ENCODE measurements at regions not wholly inside any gene's neighbourhood (a gene's known extent, or its start where the extent isn't known, plus 50 kb on each side); places are given as distances from the start of the nearest gene placed in this dataset.

DNA sequence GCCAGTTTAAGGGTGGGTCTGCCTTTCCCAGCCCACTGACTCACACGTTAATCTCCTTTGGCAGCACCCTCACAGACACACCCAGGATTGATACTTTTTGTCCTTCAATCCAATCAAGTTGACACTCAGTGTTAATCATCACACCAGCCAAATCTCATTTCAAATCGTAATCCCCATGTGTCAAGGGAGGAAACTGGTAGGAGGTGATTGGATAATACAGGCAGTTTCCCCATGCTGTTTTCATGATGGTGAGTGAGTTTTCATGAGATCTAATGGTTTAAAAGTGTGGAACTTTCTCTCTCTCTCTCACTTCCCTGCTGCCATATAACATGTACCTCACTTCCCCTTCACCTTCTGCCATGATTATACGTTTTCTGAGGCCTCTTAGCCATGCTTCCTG, 647.2 kb upstream of the FRG1 start:
- no peak for TF ChIP-seq POLR2A (IDR thresholded peaks at IDR 0.05)
- TF ChIP-seq, protein P1, sequence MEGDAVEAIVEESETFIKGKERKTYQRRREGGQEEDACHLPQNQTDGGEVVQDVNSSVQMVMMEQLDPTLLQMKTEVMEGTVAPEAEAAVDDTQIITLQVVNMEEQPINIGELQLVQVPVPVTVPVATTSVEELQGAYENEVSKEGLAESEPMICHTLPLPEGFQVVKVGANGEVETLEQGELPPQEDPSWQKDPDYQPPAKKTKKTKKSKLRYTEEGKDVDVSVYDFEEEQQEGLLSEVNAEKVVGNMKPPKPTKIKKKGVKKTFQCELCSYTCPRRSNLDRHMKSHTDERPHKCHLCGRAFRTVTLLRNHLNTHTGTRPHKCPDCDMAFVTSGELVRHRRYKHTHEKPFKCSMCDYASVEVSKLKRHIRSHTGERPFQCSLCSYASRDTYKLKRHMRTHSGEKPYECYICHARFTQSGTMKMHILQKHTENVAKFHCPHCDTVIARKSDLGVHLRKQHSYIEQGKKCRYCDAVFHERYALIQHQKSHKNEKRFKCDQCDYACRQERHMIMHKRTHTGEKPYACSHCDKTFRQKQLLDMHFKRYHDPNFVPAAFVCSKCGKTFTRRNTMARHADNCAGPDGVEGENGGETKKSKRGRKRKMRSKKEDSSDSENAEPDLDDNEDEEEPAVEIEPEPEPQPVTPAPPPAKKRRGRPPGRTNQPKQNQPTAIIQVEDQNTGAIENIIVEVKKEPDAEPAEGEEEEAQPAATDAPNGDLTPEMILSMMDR (IDR thresholded peaks at IDR 0.05) = no peak

Measured in lower leg skin (tissue), 3 donors.